Activated T-helper 17 cell treated with anti-CD3 and anti-CD28 coated beads, Interleukin-2, amount 50 U/mL, for 72 hours (primary cell): ENCODE measurements at regions not wholly inside any gene's neighbourhood (a gene's known extent, or its start where the extent isn't known, plus 50 kb on each side); places are given as distances from the start of the nearest gene placed in this dataset.
"Not testable (repeated sequence)": the region's sequence is repeated elsewhere in the genome, so short reads cannot be mapped to it uniquely, and the experiment has no call there.

Experiments used
- ATAC-seq: fragments of 150-1000 bp; cut with Tn5 transposase; replicated peaks from 2 replicates; pipeline ENCODE4 v1.10.0; 2021; ENCODE audit warnings: mild to moderate bottlenecking, moderate library complexity
- H3K27ac Mint-ChIP-seq: one replicate; pipeline ENCODE4 v1.8.0; 2022; ENCODE audit warnings: mixed read lengths
- H3K27me3 Mint-ChIP-seq: one replicate; pipeline ENCODE4 v1.8.0; 2022; ENCODE audit warnings: mixed read lengths
- H3K36me3 Mint-ChIP-seq: one replicate; pipeline ENCODE4 v1.8.0; 2022; ENCODE audit warnings: low read depth, mild to moderate bottlenecking, mixed read lengths
- H3K4me1 Mint-ChIP-seq: one replicate; pipeline ENCODE4 v1.8.0; 2022; ENCODE audit warnings: mixed read lengths
- H3K4me3 Mint-ChIP-seq: one replicate; pipeline ENCODE4 v1.8.0; 2022; ENCODE audit warnings: mild to moderate bottlenecking, mixed read lengths
- H3K9me3 Mint-ChIP-seq: one replicate; pipeline ENCODE4 v1.8.0; 2022; ENCODE audit warnings: mixed read lengths

- peaks cover 10% of the 10 kb centered on the region for H3K27me3 Mint-ChIP-seq
- H3K36me3 Mint-ChIP-seq, result no peaks in the 10 kb centered on the region
- no peaks in the 10 kb centered on the region for H3K9me3 Mint-ChIP-seq
- H3K4me3 Mint-ChIP-seq, result no peak overlapping the region
- H3K27ac Mint-ChIP-seq, result no peak overlapping the region
- no peak for ATAC-seq
- no peaks in the 10 kb centered on the region for H3K4me1 Mint-ChIP-seq
Observed at GRCh38 chr10:61271127-61271780, 181.9 kb downstream of the TMEM26 start.

- peaks cover 8% of the 10 kb centered on the region for H3K9me3 Mint-ChIP-seq
- H3K4me3 Mint-ChIP-seq, result no peak overlapping the region
- H3K36me3 Mint-ChIP-seq, result no peaks in the 10 kb centered on the region
- H3K4me1 Mint-ChIP-seq, result no peaks in the 10 kb centered on the region
- peaks cover 14% of the 10 kb centered on the region for H3K27me3 Mint-ChIP-seq
- no peak overlapping the region for H3K27ac Mint-ChIP-seq
- no peak for ATAC-seq
Observed at GRCh38 chr10:61263518-61263917, 189.7 kb downstream of the TMEM26 start.

- no peak overlapping the region for H3K4me3 Mint-ChIP-seq
- H3K9me3 Mint-ChIP-seq, result peaks cover 8% of the 10 kb centered on the region
- no peak for ATAC-seq
- H3K36me3 Mint-ChIP-seq, result no peaks in the 10 kb centered on the region
- no peaks in the 10 kb centered on the region for H3K4me1 Mint-ChIP-seq
- peaks cover 14% of the 10 kb centered on the region for H3K27me3 Mint-ChIP-seq
- H3K27ac Mint-ChIP-seq, result no peak overlapping the region
Observed at GRCh38 chr10:61262486-61263261, 190.5 kb downstream of the TMEM26 start.

GRCh38 chr10:61257956-61258496, 195.2 kb downstream of the TMEM26 start:
- no peaks in the 10 kb centered on the region for H3K36me3 Mint-ChIP-seq
- ATAC-seq, result no peak
- peaks cover 5% of the 10 kb centered on the region for H3K9me3 Mint-ChIP-seq
- peaks cover 19% of the 10 kb centered on the region for H3K27me3 Mint-ChIP-seq
- H3K4me3 Mint-ChIP-seq, result no peak overlapping the region
- no peaks in the 10 kb centered on the region for H3K4me1 Mint-ChIP-seq
- no peak overlapping the region for H3K27ac Mint-ChIP-seq

GRCh38 chr10:61257136-61257535, 196.0 kb downstream of the TMEM26 start:
- Mint-ChIP-seq H3K4me3 (no peak overlapping the region), H3K36me3 (no peaks in the 10 kb centered on the region), H3K27me3 (peaks cover 16% of the 10 kb centered on the region), H3K27ac (no peak overlapping the region), H3K9me3 (no peaks in the 10 kb centered on the region), H3K4me1 (no peaks in the 10 kb centered on the region)
- no peak for ATAC-seq

- peaks cover 21% of the 10 kb centered on the region for H3K27me3 Mint-ChIP-seq
- H3K36me3 Mint-ChIP-seq, H3K9me3 Mint-ChIP-seq, H3K4me3 Mint-ChIP-seq, ATAC-seq, H3K27ac Mint-ChIP-seq, H3K4me1 Mint-ChIP-seq: not testable (repeated sequence)
Observed at GRCh38 chr10:61252326-61252725, 200.9 kb downstream of the TMEM26 start.

GRCh38 chr10:61251089-61251488, 202.1 kb downstream of the TMEM26 start:
- no peak for ATAC-seq
- Mint-ChIP-seq H3K4me1 (no peaks in the 10 kb centered on the region), H3K36me3 (no peaks in the 10 kb centered on the region), H3K27me3 (peaks cover 27% of the 10 kb centered on the region), H3K4me3 (no peak overlapping the region), H3K9me3 (no peaks in the 10 kb centered on the region), H3K27ac (no peak overlapping the region)

GRCh38 chr10:61250131-61250530, 203.1 kb downstream of the TMEM26 start:
- Mint-ChIP-seq H3K4me3 (no peak overlapping the region), H3K4me1 (no peaks in the 10 kb centered on the region), H3K36me3 (no peaks in the 10 kb centered on the region), H3K27ac (no peak overlapping the region), H3K27me3 (peaks cover 24% of the 10 kb centered on the region), H3K9me3 (no peaks in the 10 kb centered on the region)
- no peak for ATAC-seq

- H3K4me1 Mint-ChIP-seq, result no peaks in the 10 kb centered on the region
- H3K4me3 Mint-ChIP-seq, result no peak overlapping the region
- peaks cover 13% of the 10 kb centered on the region for H3K27me3 Mint-ChIP-seq
- no peaks in the 10 kb centered on the region for H3K9me3 Mint-ChIP-seq
- ATAC-seq, result no peak
- H3K27ac Mint-ChIP-seq, result no peak overlapping the region
- no peaks in the 10 kb centered on the region for H3K36me3 Mint-ChIP-seq
Observed at GRCh38 chr10:61248013-61248412, 205.2 kb downstream of the TMEM26 start.

GRCh38 chr10:61244261-61244775, 208.9 kb downstream of the TMEM26 start:
- Mint-ChIP-seq H3K27me3 (peaks cover 10% of the 10 kb centered on the region), H3K4me3 (no peak overlapping the region)

GRCh38 chr10:61232780-61233179, 220.4 kb downstream of the TMEM26 start:
- H3K4me1 Mint-ChIP-seq, result no peaks in the 10 kb centered on the region
- H3K9me3 Mint-ChIP-seq, result peaks cover 4% of the 10 kb centered on the region
- no peaks in the 10 kb centered on the region for H3K36me3 Mint-ChIP-seq
- no peak for ATAC-seq
- peaks cover 4% of the 10 kb centered on the region for H3K27me3 Mint-ChIP-seq
- H3K4me3 Mint-ChIP-seq, result no peak overlapping the region
- no peak overlapping the region for H3K27ac Mint-ChIP-seq

More at GRCh38 chr10:61244261-61244775, 208.9 kb downstream of the TMEM26 start:
- Mint-ChIP-seq H3K9me3 (no peaks in the 10 kb centered on the region), H3K27ac (no peak overlapping the region), H3K36me3 (no peaks in the 10 kb centered on the region), H3K4me1 (no peaks in the 10 kb centered on the region)
- ATAC-seq, result no peak

- peaks cover 23% of the 10 kb centered on the region for H3K9me3 Mint-ChIP-seq
- no peaks in the 10 kb centered on the region for H3K36me3 Mint-ChIP-seq
- ATAC-seq, result no peak
- H3K27me3 Mint-ChIP-seq, result peaks cover 15% of the 10 kb centered on the region
- H3K27ac Mint-ChIP-seq, result no peak overlapping the region
- no peak overlapping the region for H3K4me3 Mint-ChIP-seq
- no peaks in the 10 kb centered on the region for H3K4me1 Mint-ChIP-seq
Observed at GRCh38 chr10:61225939-61226338, 227.2 kb downstream of the TMEM26 start.

- Mint-ChIP-seq H3K9me3 (peaks cover 23% of the 10 kb centered on the region), H3K27me3 (peaks cover 18% of the 10 kb centered on the region), H3K27ac (no peak overlapping the region), H3K4me1 (no peaks in the 10 kb centered on the region), H3K4me3 (no peak overlapping the region), H3K36me3 (no peaks in the 10 kb centered on the region)
- ATAC-seq, result no peak
Observed at GRCh38 chr10:61223576-61223975, 229.6 kb downstream of the TMEM26 start.

- H3K4me3 Mint-ChIP-seq, result no peak overlapping the region
- H3K36me3 Mint-ChIP-seq, result no peaks in the 10 kb centered on the region
- H3K4me1 Mint-ChIP-seq, result no peaks in the 10 kb centered on the region
- ATAC-seq, result no peak
- peaks cover 14% of the 10 kb centered on the region for H3K27me3 Mint-ChIP-seq
- no peak overlapping the region for H3K27ac Mint-ChIP-seq
- peaks cover 10% of the 10 kb centered on the region for H3K9me3 Mint-ChIP-seq
Observed at GRCh38 chr10:61219696-61220095, 233.5 kb downstream of the TMEM26 start.
